ENCODE measurements at regions not wholly inside any gene's neighbourhood (a gene's known extent, or its start where the extent isn't known, plus 50 kb on each side); places are given as distances from the start of the nearest gene placed in this dataset.

DNA sequence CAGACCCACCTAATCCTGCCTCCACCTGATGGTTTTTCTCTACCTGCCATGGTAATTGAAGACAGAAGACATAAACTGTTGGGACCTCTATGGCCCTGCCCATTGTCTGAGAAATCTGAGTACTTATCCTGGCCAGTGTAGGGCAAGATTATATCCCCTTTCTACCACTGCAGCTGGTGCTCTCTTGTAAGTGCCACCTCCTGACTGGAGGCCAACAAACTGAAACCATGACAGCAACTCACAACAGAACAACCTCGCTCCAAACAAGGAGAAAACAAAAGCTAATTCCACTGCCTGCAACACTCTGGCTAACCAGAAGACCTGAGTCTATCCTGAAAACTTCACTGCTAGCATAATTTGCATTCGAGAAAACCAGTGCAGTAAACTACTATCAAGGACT is 82.9 kb downstream of the CLDN1 start:
- peaks cover 29% of the 10 kb centered on the region for H3K9me3 ChIP-seq (ENCODE audit: control insufficient read depth, low read length)
- H3K27ac ChIP-seq (ENCODE audit: low read depth, low read length) = no peak overlapping the region
- H3K27ac Mint-ChIP-seq = peak overlapping the region; percentile 35
- no peak for DNase-seq
- no peak for TF ChIP-seq CTCF (conservative IDR thresholded peaks at IDR 0.05)
- H3K36me3 Mint-ChIP-seq (ENCODE audit: low read depth) = peaks cover 3% of the 10 kb centered on the region
- no peaks in the 10 kb centered on the region for H3K27me3 ChIP-seq (ENCODE audit: control insufficient read depth, insufficient read depth, low read length, poor library complexity, severe bottlenecking)
- no peak overlapping the region for H3K9ac ChIP-seq (ENCODE audit: extremely low read depth, low read length, poor library complexity, severe bottlenecking)
- H3K4me3 Mint-ChIP-seq = no peak overlapping the region
- H3K9me3 Mint-ChIP-seq = peaks cover 47% of the 10 kb centered on the region
- H3K4me1 Mint-ChIP-seq = peaks cover 5% of the 10 kb centered on the region
- no peaks in the 10 kb centered on the region for H3K27me3 Mint-ChIP-seq (ENCODE audit: insufficient read depth)
- peaks cover 7% of the 10 kb centered on the region for H3K4me1 ChIP-seq (ENCODE audit: control insufficient read depth, insufficient read depth, low read length)
- H3K36me3 ChIP-seq (ENCODE audit: control insufficient read depth, insufficient read depth, low read length) = no peaks in the 10 kb centered on the region
- peak overlapping the region; percentile 30 for H3K4me3 ChIP-seq (ENCODE audit: low read length)
- 67 to 68% methylated on average over 2 of the region's 2 CpGs for WGBS, 2 experiments (ENCODE audit: insufficient coverage in 1 of 2, insufficient read length in 1 of 2)

DNA sequence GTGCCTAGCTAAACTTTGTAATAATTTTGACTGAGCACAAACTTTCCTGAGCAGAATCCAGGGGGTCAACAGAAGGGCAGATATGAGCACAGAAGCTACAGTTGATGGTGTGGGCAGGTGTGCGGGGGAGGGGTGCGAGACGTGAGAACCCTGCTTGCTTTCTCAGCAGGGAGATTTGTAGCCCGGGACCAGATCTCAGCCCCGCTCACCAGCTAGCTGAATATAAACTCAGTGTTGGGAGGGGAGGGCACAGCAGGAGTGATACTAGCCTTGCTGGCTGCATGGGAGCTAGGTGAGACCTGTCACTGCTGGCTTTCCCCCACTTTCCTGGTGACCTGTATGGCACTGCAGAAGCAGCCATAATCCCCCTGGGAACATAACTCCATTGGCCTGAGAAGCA is 83.4 kb downstream of the CLDN1 start:
- Mint-ChIP-seq H3K36me3 (ENCODE audit: low read depth) (peaks cover 3% of the 10 kb centered on the region), H3K27ac (peak overlapping the region; percentile 35), H3K4me1 (peaks cover 5% of the 10 kb centered on the region), H3K4me3 (no peak overlapping the region), H3K9me3 (peaks cover 44% of the 10 kb centered on the region), H3K27me3 (ENCODE audit: insufficient read depth) (no peaks in the 10 kb centered on the region)
- peak; percentile 77 for DNase-seq
- no peak overlapping the region for H3K9ac ChIP-seq (ENCODE audit: extremely low read depth, low read length, poor library complexity, severe bottlenecking)
- no peak for TF ChIP-seq CTCF (conservative IDR thresholded peaks at IDR 0.05)
- H3K9me3 ChIP-seq (ENCODE audit: control insufficient read depth, low read length) = peaks cover 26% of the 10 kb centered on the region
- 71 to 90% methylated on average over 2 to 5 of the region's 5 CpGs for WGBS, 2 experiments (ENCODE audit: insufficient coverage in 1 of 2, insufficient read length in 1 of 2)
- H3K27me3 ChIP-seq (ENCODE audit: control insufficient read depth, insufficient read depth, low read length, poor library complexity, severe bottlenecking) = no peaks in the 10 kb centered on the region
- H3K4me1 ChIP-seq (ENCODE audit: control insufficient read depth, insufficient read depth, low read length) = peaks cover 7% of the 10 kb centered on the region
- peak overlapping the region; percentile 30 for H3K4me3 ChIP-seq (ENCODE audit: low read length)
- no peak overlapping the region for H3K27ac ChIP-seq (ENCODE audit: low read depth, low read length)
- no peaks in the 10 kb centered on the region for H3K36me3 ChIP-seq (ENCODE audit: control insufficient read depth, insufficient read depth, low read length)

GRCh38 chr3:190234621-190235020 is 87.6 kb downstream of the CLDN1 start:
- H3K27ac Mint-ChIP-seq = no peak overlapping the region
- H3K27me3 ChIP-seq (ENCODE audit: control insufficient read depth, insufficient read depth, low read length, poor library complexity, severe bottlenecking) = no peaks in the 10 kb centered on the region
- no peak for DNase-seq
- no peak overlapping the region for H3K4me3 ChIP-seq (ENCODE audit: low read length)
- peaks cover 4% of the 10 kb centered on the region for H3K9me3 ChIP-seq (ENCODE audit: control insufficient read depth, low read length)
- peaks cover 5% of the 10 kb centered on the region for H3K4me1 Mint-ChIP-seq
- no peak overlapping the region for H3K27ac ChIP-seq (ENCODE audit: low read depth, low read length)
- WGBS, 2 experiments (ENCODE audit: insufficient coverage in 1 of 2, insufficient read length in 1 of 2) = 99 to 100% methylated on average over 3 of the region's 3 CpGs
- no peaks in the 10 kb centered on the region for H3K36me3 ChIP-seq (ENCODE audit: control insufficient read depth, insufficient read depth, low read length)
- peaks cover 13% of the 10 kb centered on the region for H3K9me3 Mint-ChIP-seq
- H3K27me3 Mint-ChIP-seq (ENCODE audit: insufficient read depth) = no peaks in the 10 kb centered on the region
- H3K4me3 Mint-ChIP-seq = no peak overlapping the region
- H3K9ac ChIP-seq (ENCODE audit: extremely low read depth, low read length, poor library complexity, severe bottlenecking) = no peak overlapping the region
- peaks cover 7% of the 10 kb centered on the region for H3K4me1 ChIP-seq (ENCODE audit: control insufficient read depth, insufficient read depth, low read length)
- no peaks in the 10 kb centered on the region for H3K36me3 Mint-ChIP-seq (ENCODE audit: low read depth)
- TF ChIP-seq CTCF (conservative IDR thresholded peaks at IDR 0.05) = no peak
